ENCODE measurements at regions not wholly inside any gene's neighbourhood (a gene's known extent, or its start where the extent isn't known, plus 50 kb on each side); places are given as distances from the start of the nearest gene placed in this dataset.
"Not testable (repeated sequence)": the region's sequence is repeated elsewhere in the genome, so short reads cannot be mapped to it uniquely, and the experiment has no call there.

GRCh38 chr1:78304341-78304740 lies 186.4 kb upstream of the PTGFR start:
- Histone ChIP-seq H3K27me3 (ENCODE audit: insufficient read depth, poor library complexity, severe bottlenecking) (no peaks in the 10 kb centered on the region), H3K27ac (ENCODE audit: poor library complexity, severe bottlenecking) (peak overlapping the region; percentile 72), H3K9me3 (ENCODE audit: severe bottlenecking) (no peaks in the 10 kb centered on the region), H3K4me1 (ENCODE audit: insufficient read depth, poor library complexity, severe bottlenecking) (peaks cover 19% of the 10 kb centered on the region), H3K36me3 (ENCODE audit: low read depth) (no peaks in the 10 kb centered on the region), H3K4me3 (ENCODE audit: severe bottlenecking) (no peak overlapping the region)
- ATAC-seq (ENCODE audit: low read depth): no peak
- no peak for TF ChIP-seq CTCF (IDR thresholded peaks at IDR 0.05; ENCODE audit: poor library complexity, severe bottlenecking)
- DNase-seq (ENCODE audit: low spot score): no peak

GRCh38 chr1:78304761-78305160 lies 186.0 kb upstream of the PTGFR start:
- ATAC-seq (ENCODE audit: low read depth) (no peak), DNase-seq (ENCODE audit: low spot score) (no peak)
- no peaks in the 10 kb centered on the region for H3K27me3 ChIP-seq (ENCODE audit: insufficient read depth, poor library complexity, severe bottlenecking)
- no peaks in the 10 kb centered on the region for H3K9me3 ChIP-seq (ENCODE audit: severe bottlenecking)
- H3K27ac ChIP-seq (ENCODE audit: poor library complexity, severe bottlenecking): peak overlapping the region; percentile 72
- no peaks in the 10 kb centered on the region for H3K36me3 ChIP-seq (ENCODE audit: low read depth)
- TF ChIP-seq CTCF (IDR thresholded peaks at IDR 0.05; ENCODE audit: poor library complexity, severe bottlenecking): no peak
- H3K4me3 ChIP-seq (ENCODE audit: severe bottlenecking): no peak overlapping the region
- H3K4me1 ChIP-seq (ENCODE audit: insufficient read depth, poor library complexity, severe bottlenecking): peaks cover 19% of the 10 kb centered on the region

GRCh38 chr1:78310261-78310660 lies 180.5 kb upstream of the PTGFR start:
- H3K9me3 ChIP-seq (ENCODE audit: severe bottlenecking); H3K36me3 ChIP-seq (ENCODE audit: low read depth); H3K27ac ChIP-seq (ENCODE audit: poor library complexity, severe bottlenecking); ATAC-seq (ENCODE audit: low read depth); DNase-seq (ENCODE audit: low spot score); H3K4me3 ChIP-seq (ENCODE audit: severe bottlenecking); H3K4me1 ChIP-seq (ENCODE audit: insufficient read depth, poor library complexity, severe bottlenecking); H3K27me3 ChIP-seq (ENCODE audit: insufficient read depth, poor library complexity, severe bottlenecking): not testable (repeated sequence)

- no peaks in the 10 kb centered on the region for H3K9me3 ChIP-seq (ENCODE audit: severe bottlenecking)
- no peak for TF ChIP-seq CTCF (IDR thresholded peaks at IDR 0.05; ENCODE audit: poor library complexity, severe bottlenecking)
- H3K36me3 ChIP-seq (ENCODE audit: low read depth): no peaks in the 10 kb centered on the region
- no peaks in the 10 kb centered on the region for H3K4me1 ChIP-seq (ENCODE audit: insufficient read depth, poor library complexity, severe bottlenecking)
- ATAC-seq (ENCODE audit: low read depth) (no peak), DNase-seq (ENCODE audit: low spot score) (no peak)
- H3K4me3 ChIP-seq (ENCODE audit: severe bottlenecking): no peak overlapping the region
- no peaks in the 10 kb centered on the region for H3K27me3 ChIP-seq (ENCODE audit: insufficient read depth, poor library complexity, severe bottlenecking)
- no peak overlapping the region for H3K27ac ChIP-seq (ENCODE audit: poor library complexity, severe bottlenecking)
Observed at GRCh38 chr1:78318011-78318410, 172.8 kb upstream of the PTGFR start.

- TF ChIP-seq CTCF (IDR thresholded peaks at IDR 0.05; ENCODE audit: poor library complexity, severe bottlenecking): no peak
- Histone ChIP-seq H3K9me3 (ENCODE audit: severe bottlenecking) (no peaks in the 10 kb centered on the region), H3K4me1 (ENCODE audit: insufficient read depth, poor library complexity, severe bottlenecking) (no peaks in the 10 kb centered on the region), H3K27ac (ENCODE audit: poor library complexity, severe bottlenecking) (no peak overlapping the region), H3K4me3 (ENCODE audit: severe bottlenecking) (no peak overlapping the region), H3K27me3 (ENCODE audit: insufficient read depth, poor library complexity, severe bottlenecking) (no peaks in the 10 kb centered on the region), H3K36me3 (ENCODE audit: low read depth) (no peaks in the 10 kb centered on the region)
- ATAC-seq (ENCODE audit: low read depth) (no peak), DNase-seq (ENCODE audit: low spot score) (no peak)
Observed at GRCh38 chr1:78319603-78320002, 171.2 kb upstream of the PTGFR start.
